ENCODE measurements at regions not wholly inside any gene's neighbourhood (a gene's known extent, or its start where the extent isn't known, plus 50 kb on each side); places are given as distances from the start of the nearest gene placed in this dataset.
A peak's percentile ranks its signal among the peaks of the same experiment; 100 is the strongest.

DNA sequence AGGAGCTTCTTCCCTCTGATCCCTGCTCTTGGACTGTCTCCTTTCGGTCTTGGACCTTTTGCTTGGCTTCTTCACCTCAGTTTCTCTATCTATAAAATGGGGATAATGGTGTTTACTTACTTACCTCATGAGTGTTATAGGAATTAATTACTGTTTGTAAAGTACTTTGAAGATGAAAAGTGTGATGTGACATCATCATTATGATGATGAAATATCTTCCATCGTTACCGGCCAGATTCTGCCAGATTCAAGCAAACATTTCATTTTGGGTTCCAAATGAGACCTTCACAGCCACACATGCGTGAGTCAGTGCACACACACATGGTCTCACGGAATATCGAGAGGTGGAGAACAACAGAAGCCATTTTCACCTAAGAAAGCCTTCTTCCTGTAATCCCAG, 220.1 kb upstream of the RPL34 start:
- no peak for DNase-seq (ENCODE audit: low read depth)

DNA sequence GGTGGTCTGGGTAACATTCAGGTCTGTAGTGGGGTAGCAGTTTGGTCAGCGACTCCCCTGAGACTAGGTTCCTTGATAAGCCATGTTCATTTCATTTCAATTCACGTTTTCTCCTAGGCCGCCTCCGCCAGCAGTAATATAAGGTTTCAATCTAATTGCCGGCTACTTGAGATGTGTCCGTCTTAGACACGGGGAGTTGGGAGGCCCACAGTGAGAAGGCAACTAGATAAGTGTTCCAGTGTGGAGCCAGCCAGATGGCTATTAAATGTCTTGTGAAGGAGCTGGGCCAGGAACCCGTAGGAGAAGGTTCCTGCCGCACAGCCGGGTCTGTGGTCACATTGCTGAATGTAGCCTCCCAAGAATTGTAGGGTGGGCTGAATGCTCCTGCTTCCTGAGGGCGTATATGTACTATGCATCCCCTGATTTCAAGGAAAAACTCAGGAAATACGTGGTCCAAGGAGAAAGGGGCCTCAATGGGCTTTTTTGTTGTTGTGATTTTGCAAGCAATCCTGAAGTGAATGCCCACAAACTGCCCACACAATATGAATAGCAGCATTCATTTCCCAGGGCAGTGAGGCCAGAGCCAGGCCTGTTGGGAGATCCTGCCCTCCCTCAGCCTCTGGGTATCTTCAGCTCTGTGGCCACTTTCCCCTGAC, 220.6 kb upstream of the RPL34 start:
- DNase-seq (ENCODE audit: low read depth): no peak

DNA sequence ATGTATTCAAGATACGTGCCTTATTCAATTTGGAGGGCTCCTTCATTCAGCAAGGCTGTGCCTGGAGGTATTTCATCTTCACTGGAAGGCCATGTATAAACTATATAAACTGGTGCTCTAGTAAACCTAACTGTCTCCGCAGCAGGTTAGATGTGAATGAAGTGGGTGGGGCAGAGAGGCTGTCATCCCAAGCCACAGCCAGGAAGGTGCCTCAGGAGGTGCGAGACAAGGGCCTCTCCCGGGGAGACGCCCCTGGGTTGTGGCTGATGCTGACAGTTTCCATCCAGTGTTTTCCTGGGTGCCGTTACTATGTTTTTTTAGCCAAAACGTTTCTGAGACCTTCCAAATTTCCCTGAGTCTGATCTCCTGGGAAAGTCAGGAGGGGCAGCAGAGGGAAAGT, 221.5 kb upstream of the RPL34 start:
- no peak for DNase-seq (ENCODE audit: low read depth)

DNA sequence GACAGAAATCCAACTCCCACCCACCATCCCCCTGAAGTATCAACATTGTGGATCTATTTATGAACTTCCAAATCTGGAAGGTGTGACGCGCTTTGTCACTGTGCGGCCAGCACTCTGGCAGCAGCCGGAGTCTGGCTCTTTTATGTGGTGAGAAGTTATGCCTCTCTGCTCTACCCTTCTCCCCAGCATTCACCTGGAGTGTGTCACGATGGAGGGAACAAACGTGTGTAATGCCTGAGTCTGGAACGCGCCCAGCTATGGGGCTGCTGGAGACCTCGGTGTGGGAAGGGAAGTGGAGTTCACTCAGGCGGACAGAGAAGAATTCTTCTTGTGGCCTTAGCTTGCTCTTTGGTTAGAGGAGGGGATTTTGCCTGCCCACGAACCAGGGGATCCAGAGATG, 222.1 kb upstream of the RPL34 start:
- DNase-seq (ENCODE audit: low read depth): no peak

DNA sequence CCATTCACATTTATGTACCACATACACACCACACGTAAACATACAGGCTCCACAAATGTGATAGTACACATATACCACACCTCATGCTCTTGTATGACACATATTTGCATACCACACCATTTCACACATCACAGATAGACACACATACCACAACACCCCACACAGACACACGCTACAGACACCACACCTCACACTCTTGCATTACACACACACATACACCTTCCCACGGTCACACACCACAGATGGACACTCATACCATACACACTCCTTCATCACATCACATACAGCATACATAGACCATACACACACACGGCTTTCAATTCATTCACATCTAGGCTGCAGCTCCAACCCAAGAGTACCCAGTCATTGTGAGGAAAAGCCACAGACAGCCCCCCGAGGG, 222.5 kb upstream of the RPL34 start:
- DNase-seq (ENCODE audit: low read depth): no peak

DNA sequence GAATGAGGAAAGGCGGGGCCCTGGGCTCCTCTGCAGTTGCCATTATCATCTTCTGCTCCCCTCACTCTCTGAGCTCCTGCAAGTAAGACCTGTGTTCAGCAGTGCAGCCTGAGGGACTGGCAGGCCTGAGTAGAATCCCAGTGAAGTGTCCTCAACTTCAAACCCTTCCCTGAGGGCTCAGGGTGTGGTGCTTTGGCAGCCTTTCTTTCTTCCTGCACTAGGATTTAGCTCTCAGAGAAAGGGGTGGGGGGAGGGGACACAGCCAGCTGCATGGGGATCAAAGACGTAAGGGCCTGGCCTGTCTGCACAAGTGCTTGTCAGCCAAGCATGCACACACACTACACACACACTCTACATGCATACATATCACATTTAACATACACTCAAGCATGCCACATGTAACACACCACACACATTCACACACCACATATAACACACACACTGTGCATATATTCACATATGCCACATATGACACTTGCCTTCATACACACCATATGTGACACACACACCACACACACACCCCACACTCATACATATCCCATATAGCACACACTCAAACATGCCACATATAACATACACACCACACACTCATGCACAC, 223.4 kb upstream of the RPL34 start:
- DNase-seq (ENCODE audit: low read depth): no peak

DNA sequence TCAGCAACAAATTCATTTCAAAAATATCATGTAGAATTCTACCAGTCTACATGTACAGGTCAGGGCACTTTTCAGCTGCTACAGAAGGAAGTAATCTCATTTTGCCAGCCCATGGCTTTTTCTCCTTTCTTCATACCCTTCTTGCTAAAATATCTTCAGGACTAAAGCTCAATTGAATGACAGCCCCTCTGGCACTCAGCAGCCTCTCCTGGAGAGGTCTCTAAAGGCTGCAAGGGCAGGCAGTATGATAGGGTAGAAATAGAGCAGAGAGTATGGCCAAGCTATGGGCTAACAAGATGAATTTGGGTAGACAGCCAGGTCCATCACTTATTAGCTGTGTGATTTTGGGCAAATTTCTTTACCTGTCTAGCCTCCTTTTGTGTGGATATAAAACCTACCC, 224.6 kb upstream of the RPL34 start:
- DNase-seq (ENCODE audit: low read depth): no peak

DNA sequence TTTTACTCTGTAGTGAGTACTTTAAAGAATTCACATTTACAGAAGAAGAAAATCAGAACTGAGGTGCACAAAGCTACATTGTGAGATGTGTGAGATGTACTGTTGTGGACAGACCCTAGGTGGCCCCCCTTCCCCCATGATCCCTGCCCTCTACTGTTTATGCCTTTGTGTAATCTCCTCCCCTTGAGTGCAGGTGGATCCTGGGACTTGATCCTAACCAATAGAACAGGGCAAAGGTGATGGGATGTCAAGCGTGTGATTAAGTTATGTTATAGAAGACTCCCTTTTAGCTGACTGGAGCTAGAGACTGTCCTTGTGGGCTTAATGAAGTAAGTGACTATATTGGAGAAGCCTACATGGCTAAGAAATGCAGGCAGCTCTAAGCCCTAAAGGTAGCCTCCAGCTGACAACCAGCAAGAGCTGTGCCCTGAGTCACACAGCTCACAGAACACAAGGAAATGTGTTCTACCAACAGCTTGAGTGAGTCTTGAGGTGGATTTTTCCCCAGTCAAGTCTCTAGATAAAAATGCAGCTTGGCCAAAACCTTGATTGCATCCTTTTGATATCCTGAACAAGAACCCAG, 225.2 kb upstream of the LEF1 start:
- no peak for DNase-seq (ENCODE audit: low read depth)

DNA sequence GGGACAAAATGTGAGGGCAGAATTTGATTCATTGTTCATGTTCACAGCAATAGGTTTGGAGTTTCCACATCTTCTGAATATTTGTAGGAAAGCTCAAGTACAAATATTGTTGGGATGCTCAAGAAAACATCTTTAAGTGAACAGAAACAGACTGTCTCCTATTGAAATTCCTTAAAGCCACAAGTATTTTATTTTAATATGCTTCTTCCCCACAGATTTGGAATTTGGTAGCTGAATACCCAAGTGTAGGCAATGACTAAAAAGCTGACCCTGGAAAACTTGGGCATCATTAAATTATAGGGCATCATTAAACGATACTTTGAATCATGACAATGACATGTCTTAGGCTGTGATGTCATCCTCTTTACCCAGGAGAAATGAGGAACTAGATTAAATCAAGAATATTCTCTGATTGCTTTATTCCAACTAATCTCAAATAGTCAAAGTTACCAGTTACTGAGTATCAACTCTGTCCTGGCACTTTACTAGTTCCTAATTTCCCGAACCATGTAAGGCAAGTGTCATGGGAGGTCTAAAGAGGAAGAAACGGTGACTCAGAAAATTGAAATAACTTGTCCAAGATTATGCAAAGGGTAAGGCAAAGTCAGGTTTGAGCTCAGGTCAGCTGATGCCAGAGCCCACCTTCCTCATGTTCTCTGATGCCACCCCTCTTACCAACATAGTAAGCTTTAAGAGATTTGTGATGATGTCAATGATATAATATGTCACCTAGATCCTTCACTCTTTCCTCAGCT, 223.1 kb upstream of the LEF1 start:
- DNase-seq (ENCODE audit: low read depth): no peak

DNA sequence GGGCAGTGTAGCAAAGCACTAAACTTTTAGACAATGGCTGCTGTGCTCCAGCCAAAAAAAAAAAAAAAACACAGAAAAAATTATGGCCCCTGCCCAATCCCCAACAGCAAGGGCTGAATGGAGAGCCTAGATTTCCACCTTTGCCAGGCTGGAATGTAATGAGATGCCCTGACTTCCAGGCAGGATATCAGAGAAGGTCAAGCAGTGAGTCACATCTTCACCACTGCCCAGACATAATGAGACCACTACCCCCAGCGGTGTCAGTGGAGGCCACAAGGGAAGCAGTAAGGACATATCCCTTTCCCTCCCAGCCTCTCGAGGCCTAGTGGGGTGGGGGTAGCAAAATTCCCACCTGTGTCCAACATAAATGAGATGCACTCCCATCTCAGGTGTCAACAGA, 216.3 kb upstream of the LEF1 start:
- no peak for DNase-seq (ENCODE audit: low read depth)

DNA sequence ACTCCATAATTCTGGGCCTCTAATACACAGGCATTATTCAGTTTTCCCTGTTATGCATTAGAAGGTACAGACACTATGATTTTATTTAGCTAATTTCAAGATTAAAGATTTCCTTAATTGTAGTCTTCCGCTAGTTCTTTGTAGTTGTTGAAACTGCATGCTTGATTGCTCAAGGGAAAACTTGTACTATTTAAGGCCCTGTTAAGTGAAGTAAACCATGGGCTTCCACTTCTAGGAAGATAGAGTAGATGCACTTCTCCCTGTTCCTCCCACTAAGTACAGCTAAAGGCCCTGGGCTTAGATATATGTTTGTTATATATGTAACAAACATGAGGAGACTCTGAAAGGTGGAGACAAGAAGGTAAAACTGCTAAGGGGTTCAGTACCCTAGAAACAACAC, 215.8 kb upstream of the LEF1 start:
- DNase-seq (ENCODE audit: low read depth): no peak

DNA sequence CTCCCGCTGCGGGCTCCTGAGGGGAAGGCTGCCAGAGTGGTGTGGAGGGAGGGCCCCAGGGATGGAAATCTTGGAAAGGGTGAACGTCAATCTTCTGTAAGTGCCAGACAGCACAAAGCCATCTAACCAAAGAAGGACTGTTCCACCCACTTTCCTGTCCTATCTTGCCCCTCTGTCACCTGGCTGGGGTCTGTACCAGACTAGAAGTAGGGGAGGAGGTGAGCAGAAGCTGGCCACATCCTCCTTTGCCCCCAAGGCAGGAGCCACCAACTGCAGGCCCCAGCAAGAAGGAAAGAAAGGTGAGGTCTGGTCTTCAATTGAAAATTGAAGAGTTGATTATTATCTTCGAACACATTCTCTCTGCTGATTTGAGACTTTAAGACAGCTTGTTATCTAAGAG, 214.4 kb upstream of the LEF1 start:
- no peak for DNase-seq (ENCODE audit: low read depth)

DNA sequence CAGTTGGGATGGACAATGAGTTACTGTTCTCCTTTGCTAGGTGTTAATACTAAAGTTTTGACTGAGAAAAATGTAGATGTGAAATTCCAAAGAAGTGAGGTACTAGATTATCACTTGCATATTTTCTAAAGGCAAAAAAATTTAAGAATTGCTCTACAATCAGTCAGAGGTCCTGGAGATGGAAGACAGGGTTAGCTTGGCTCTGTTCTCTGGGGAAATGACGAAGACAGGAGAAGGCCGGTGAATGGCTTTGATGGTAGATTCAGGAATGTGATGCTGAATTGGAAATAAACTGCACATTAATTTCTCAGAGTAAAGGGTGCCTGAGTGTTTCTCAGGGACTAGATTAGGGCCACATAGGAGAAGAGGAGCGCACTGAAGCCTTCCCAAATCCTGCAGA, 214.0 kb upstream of the LEF1 start:
- no peak for DNase-seq (ENCODE audit: low read depth)

DNA sequence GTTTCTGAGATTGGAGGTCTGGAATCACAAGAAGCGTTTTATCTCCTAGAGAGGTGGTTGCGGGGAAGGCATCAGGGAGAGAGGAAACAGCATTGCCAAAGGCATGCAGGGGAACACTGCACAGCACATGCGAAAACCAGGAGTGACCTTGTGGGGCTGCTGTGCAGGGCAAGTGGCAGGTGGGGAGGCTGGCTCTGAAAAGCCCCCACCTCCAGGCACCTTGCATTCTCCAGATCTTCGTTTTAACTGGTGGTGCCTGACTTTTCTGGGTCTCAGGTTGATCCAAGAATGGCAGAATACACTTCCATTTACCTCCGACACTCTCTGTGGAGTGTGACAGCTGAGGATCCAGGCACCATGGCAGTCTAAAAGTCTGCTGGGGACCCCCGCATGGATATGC, 209.4 kb upstream of the LEF1 start:
- DNase-seq (ENCODE audit: low read depth): no peak

DNA sequence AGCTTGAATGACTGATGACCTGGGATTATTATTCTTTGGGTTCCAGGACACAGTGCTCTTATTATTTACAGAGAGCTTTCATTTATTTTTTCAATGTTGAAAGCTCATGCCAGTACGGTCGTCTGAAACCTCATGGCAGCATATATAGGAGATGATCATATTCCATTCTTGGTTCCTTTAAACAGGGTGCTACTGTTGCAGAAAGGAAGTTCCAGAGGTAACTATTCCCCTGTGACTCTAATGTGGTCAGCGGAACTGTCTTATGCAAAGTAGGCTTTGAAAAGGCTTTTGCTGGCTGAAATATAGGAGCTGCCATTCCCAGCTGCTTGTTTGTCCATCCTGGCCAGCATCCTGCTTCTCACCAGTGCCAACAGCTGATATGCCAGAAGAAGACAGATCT, 208.3 kb upstream of the LEF1 start:
- no peak for DNase-seq (ENCODE audit: low read depth)

DNA sequence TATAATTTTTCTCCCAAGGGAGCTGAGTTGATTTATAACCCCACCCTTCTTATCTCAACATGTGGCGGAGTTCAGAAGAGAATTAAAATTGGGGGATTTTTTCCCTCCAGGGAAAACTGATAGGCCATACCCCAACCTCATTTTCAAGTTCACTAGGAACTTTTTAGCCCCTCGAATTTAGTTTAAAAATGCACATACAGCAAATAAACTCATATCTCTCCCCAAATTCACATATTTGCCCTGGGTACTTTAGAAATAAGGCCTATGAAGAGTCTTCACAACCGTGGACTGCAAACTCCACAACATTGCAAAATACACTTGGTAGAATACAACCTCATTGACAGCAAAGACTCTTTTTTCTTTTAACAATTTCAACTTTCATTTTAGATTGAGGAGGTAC, 206.7 kb upstream of the LEF1 start:
- no peak for DNase-seq (ENCODE audit: low read depth)

DNA sequence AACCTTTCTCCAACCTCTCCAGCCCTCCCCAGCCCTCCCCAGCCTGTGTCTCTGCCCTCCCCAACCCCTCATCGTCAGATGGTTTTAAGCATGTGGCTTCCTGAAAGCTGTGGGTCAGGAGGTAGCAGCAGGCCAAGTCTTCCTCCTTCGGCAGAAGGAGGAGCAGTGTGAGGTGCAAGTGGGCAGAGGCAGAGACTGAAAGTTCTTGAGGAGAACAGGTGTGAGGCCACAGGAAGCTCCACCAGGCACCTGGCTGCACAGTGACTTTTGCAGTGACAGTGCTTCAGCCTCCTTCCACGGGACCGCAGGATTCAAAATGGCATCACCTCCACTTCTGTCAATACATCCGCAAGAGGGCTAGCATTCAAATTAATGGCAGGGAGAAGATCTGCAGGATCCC, 203.9 kb upstream of the LEF1 start:
- no peak for DNase-seq (ENCODE audit: low read depth)

DNA sequence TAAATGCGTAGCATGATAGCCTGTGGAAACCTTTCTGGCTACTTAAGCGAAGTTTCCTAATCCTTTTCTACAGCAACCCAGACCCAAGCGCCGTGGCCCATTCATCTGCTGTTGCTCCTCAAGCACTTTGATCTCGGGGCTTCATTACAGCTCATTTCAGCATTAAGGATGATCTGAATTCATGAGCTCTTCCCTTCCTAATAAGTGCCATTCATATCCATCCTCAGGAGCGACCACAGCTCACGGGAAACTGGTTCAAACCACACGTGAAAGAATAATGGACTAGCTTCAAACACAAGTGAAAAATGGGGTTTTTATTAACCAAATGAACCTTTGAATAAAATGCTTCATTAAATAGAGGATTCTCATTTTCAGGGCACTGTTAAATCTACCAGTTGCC, 202.6 kb upstream of the LEF1 start:
- DNase-seq (ENCODE audit: low read depth): no peak

DNA sequence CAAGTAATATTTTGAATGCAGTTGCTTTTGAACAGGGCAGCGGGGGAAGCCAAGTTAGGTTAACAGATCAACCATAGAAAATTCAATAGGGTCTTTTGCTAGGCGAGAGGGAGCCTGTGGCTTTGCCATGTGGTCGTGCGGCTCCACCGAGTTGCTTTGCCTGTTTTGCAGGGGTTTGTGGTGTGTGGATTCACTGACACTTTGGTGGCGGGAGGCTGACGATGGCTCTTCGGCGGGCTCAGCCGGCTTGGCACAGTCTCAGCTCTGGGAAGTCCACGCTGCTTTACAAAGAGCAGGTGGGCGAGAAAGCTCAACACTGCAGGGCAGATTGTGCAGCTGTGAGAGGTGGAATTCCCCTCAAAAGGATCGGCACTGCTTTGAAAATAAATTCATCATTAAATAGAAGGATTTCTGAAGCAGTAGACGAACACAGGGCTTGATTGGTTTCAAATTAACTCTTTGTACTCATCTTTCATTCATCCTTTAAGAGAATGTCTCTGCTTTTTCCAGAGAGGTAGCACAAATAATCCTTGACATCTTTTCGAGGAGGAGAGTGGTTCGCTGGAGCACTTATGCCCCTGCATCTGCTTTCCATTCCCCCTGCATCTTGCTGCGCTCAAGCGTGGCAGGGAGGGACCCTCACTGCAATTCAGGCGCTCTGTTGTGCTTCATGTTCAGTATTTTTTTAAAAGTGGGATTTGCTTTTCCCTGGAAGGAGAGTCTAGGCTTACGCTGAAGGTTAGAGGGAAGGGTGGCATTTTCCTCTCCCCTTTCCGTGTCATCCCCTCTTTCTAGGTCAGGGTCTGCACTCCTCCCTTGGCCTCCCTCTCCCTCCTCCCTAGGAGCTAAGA, 201.8 kb upstream of the LEF1 start:
- DNase-seq (ENCODE audit: low read depth): peak; percentile 28

DNA sequence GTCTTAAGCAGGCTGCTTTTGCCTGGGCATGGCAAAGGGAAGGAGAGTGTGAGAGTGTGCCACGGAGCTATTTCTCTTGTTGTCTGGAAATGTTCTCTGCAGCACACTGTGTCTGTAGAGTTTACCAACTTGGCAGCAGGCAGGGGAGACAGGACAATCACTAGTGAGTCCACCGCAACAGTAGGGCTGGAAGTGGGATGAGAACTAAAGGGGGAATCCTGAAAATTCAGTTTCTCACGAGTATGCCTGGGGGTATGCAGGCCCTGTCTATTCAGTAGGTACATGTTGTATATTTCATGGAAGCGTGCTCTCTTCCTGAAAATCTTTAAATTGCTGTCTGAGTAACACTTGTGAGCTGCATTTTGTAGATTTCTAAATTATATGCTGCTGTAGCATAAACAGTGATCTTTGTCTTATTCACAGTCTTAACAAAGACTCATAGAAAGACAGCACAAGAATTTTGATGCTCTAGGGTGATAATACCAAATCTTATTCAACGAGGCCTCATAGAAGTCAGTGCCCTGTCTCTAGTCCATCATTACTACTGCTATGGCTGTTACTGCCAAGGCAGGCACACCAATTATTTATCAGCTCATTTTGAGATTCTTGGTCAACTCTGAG, 200.4 kb upstream of the LEF1 start:
- no peak for DNase-seq (ENCODE audit: low read depth)

DNA sequence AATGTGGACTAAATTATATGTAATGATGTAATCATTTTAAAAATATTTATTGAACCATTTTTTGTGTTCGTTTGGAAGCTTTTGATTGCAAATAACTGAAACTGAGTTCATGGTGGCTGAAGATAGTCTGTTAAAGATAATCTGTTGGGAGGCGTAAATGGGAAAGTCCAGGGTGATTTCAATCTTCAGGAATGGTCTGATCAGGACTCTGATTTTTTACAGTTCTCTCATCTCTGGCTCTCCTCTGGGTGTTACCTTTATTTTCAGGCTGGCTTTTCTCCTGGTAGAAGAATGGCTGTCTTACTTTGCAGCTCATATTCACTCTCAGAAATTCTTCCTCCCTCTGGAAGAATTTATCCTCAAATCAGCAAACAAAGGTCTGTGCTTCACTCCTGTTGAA, 199.0 kb upstream of the LEF1 start:
- no peak for DNase-seq (ENCODE audit: low read depth)

DNA sequence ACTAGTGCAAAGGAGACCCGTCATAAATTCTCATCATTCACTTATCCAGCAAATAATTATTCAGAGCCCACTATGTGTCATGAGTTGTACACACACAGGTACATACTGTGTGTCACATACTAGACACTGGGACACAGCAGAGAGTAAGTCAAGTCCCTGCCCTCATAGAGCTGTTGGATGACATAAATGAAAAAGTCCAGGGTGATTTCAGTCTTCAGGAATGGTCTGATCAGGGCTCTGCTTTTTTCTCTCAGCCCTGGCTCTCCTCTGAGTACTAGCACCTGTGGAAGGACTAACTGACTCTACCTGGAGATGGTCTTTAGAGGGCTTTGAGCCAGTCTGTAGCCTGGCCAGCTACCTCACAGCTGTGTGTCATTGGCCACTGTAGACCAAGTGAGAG, 198.0 kb upstream of the LEF1 start:
- no peak for DNase-seq (ENCODE audit: low read depth)

All from activated gamma-delta T cell treated with anti-CD3 and anti-CD28 coated beads, Interleukin-2, amount 50 U/mL, for 16 hours (primary cell).